ENCODE measurements at regions not wholly inside any gene's neighbourhood (a gene's known extent, or its start where the extent isn't known, plus 50 kb on each side); places are given as distances from the start of the nearest gene placed in this dataset.
"Not testable (repeated sequence)": the region's sequence is repeated elsewhere in the genome, so short reads cannot be mapped to it uniquely, and the experiment has no call there.

DNA sequence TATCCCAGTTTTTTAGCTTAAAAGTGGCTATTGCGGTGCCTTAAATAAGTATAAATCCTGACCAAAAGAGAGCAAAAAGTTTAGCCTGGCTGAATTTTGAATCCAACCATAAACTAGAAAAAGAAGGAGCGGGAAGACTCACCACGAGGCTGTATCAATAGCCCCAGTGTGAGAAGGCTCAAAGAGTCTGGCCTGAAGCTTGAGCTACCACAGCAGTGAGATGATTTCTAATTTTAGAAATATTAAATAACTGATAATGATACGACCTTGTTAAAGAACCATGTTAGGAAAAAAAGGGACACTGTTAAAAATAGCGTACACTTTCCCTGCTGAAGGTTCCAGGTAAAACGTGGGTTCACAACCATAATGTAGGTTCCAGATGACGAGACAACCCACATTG is 134.1 kb upstream of the ZNF462 start:
- no peak for DNase-seq

DNA sequence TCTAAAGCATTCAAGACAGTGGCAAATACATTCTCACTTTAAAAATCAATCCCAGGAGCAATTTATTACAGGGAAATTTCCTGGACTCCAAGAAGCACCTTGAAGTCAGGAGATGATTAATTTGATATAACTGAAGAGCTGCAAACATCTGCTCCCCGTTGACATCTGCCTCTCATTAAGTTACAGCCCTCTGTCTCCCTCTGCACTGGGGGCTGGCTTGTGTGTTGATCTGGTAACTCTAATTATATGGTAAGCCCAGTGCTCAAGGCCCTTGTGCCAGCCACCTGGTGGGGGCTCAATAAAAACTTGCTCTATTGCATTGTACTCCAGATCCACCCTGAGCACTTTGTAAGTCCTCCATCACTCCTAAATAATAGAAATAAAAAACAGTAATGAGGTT is 131.1 kb upstream of the ZNF462 start:
- DNase-seq = peak; percentile 34 to 100 (median 93)

DNA sequence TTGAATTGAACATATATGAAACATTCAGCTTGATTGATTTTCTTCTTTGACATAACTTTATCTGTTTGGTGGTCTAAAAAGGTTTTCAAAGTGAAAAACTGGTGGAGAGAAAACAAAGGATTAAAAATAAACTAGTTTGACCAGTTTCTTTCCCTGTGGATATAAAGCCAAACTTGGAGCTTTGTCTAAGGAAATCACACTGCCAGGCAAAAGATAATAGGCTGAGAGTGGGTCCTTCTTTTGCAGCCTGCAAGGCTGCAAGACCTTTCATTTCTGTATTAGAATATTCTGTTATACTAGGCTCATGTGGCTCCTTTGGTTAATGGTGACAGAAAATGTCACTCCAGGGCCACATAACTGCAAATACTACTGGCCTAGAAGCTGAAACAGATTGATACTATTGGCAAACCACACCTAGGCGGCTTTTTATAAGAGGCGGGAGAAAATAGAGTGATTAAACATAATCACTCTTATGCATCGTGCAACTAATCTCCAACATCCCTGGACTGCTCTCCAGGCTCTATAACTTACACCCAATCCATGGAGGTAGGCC is 129.1 kb upstream of the ZNF462 start:
- DNase-seq = no peak

GRCh38 chr9:106737516-106737915 is 125.5 kb upstream of the ZNF462 start:
- DNase-seq = no peak

DNA sequence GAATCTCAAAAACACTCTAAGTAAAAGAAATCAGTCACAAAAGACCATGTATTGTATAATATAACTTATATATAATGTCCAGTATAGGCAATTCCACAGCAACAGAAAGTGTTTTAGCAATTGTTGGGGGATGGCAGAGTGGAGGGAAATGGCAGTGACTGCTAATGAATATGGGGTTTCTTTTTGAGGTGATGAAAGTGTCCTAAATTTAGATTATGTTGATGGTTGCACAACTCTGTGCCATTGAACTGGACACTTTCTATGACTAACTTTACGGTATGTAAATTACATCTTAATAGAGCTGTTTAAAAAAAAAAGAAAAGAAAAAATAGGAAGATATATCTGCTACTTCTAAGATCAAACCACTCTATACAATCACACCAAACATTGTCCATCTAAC is 124.9 kb upstream of the ZNF462 start:
- no peak for DNase-seq

- DNase-seq = no peak
These were observed 117.5 kb upstream of the ZNF462 start for GRCh38 chr9:106745457-106745856.

DNA sequence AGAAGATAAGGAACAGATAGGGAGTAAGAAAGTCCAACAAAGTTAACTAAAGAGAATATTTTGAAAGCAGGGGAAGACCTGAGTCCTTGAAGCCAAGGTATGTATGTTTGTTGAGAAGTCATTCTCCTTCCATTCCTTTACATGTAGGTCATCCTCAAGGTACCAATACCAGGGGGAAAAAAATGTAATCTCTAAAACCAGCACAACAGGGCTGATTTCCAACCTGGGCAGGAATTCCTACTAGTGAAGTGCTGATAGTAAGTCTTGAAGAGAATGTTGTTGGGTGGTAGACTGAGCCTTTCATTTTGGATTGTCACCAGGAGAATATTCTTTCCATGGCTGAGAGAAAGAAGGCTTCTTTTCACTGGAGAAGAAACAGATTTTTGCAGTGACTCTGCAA is 117.1 kb upstream of the ZNF462 start:
- DNase-seq = no peak

- no peak for DNase-seq
These were observed 111.3 kb upstream of the ZNF462 start for GRCh38 chr9:106751681-106752080.

DNA sequence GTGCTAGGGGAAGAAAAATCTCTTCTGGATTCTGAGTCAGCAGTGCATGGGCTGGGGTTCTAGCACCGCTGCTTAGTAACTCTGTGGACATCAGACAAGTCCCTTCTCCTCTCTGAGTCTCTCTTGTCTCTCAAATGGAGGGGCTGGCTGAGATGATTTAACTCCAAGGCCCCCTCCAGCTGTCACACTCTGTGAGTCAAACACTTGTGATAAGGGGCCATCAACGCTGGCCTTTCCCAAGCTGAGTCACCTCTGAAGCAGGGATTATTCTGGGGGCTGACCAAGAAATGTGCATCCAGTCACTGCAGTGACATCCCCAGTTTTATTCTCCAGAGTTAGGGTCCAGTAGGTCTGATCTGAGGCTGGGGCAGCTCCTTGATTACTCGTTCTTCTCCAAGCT is 110.4 kb upstream of the ZNF462 start:
- DNase-seq = no peak

DNA sequence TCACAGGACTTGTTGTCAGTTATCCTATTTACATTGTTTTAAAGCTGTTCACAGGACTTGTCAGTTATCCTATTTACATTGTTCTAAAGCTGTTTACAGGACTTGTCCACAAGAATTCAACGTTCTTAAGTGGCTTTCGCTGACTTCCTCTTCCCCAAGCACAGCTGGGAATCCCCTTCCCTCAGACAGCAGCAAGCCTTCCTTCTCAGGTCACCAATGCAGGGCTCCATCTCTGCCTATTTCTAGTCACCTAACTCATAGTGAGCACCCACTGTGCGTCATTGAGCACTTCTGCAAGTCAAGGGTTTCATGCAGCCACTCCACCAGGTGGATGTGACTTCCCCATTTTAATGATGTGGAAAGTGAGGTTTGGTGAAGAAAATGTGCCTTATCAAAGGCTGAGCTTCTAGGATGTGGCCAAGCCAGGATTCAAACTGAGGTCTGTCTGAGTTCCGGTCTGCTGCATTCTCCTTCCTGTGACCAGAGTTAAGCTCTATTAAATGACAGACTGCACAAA is 109.8 kb upstream of the ZNF462 start:
- DNase-seq = no peak

DNA sequence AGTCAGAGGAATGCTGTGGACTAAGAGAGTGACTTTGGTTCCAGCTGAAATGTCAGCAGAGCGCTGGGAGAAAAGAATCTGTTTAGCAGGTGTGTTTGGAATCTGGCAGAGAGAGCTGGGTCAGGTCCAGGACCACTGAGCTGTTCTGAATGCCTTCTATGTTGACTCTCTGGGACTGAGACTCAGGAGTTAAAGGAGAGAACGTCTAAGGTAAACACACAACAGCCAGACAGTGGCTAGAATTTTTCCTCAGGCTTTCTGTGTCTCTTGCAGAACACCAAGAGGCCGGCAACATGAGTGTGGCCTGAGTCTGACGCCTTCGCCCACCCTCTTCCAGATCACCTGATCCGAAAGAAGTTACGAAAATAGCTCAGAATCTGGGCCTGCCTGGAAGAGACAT is 107.2 kb upstream of the ZNF462 start:
- no peak for DNase-seq

GRCh38 chr9:106757514-106757913 is 105.5 kb upstream of the ZNF462 start:
- no peak for DNase-seq

DNA sequence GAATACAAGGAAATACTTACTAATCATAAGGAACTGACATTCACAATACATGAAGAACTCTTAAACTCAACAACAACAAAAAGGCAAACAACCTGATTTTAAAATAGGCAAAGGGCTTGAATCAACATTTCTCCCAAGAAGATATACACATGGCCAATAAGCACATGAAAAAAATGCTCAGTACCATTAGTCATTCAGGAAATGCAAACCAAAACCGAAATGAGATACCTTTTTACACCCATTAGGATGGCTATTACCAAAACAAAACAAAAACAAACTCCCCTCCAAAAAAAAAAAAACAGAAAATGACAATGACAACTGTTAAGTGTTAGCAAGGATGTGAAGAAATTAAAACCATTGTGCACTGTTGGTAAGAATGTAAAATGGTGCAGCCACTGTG is 104.1 kb upstream of the ZNF462 start:
- no peak for DNase-seq

GRCh38 chr9:106761493-106761892 is 101.5 kb upstream of the ZNF462 start:
- peak in 1 of 3 experiments; percentile 52 for DNase-seq

DNA sequence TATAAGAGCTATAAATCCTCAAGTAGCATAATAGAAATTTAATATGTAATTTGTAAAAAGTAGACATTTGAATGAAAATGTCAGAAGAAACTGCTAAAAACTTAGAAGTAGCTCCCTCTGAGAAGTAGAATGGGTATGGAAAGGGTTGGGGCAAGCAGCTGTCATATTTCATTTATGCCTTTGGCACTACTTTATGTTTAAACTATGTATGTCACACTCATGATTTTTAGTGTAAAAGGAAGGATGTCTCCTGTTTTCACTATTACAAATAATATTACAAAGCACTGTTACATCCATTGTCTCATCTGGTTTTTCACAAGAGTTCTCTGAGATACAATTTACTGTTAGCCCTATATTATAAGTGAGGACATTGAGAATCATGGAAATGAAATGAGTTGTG is 96.3 kb upstream of the ZNF462 start:
- DNase-seq = no peak

- peak in 1 of 3 experiments; percentile 50 for DNase-seq
These were observed 93.6 kb upstream of the ZNF462 start for GRCh38 chr9:106769331-106769730.

GRCh38 chr9:106771608-106772007 is 91.4 kb upstream of the ZNF462 start:
- DNase-seq = no peak

GRCh38 chr9:106772523-106773290 is 90.3 kb upstream of the ZNF462 start:
- DNase-seq = no peak

GRCh38 chr9:106773750-106774149 is 89.2 kb upstream of the ZNF462 start:
- DNase-seq = no peak

GRCh38 chr9:106775960-106776359 is 87.0 kb upstream of the ZNF462 start:
- DNase-seq = no peak

GRCh38 chr9:106779796-106780195 is 83.2 kb upstream of the ZNF462 start:
- DNase-seq = no peak

GRCh38 chr9:106783121-106783520 is 79.8 kb upstream of the ZNF462 start:
- no peak for DNase-seq

DNA sequence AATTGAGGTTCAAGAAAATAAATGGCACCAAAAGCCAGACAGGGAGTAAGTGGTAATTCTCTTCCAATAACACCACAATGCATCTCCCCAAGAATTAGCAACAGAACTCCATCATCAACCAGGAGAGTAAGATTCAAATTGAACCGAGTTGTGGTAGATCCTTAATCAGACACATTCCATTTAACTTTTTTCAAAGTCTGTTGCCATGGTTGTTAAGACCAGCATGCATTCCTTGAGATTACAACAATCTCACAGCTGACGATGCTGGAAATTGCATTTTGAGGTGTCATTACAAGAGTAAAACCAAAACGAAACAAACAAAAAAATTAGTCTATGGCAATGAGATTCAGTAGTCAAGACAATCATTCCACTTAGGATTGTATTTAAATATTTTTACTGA is 78.9 kb upstream of the ZNF462 start:
- DNase-seq = no peak

- DNase-seq = no peak
These were observed 77.8 kb upstream of the ZNF462 start for GRCh38 chr9:106785200-106785599.

DNA sequence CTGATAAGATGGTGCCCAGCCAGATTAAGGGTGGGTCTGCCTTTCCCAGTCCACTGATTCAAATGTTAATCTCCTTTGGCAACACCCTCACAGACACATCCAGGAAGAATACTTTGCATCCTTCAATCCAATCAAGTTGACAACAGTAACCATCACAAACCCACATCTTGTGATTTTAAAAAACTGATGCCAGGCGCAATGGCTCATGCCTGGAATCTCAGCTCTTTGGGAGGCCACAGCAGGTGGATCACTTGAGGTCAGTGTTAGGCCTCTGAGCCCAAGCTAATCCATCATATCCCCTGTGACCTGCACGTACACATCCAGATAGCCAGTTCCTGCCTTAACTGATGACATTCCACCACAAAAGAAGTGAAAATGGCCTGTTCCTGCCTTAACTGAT is 74.9 kb upstream of the ZNF462 start:
- not testable (repeated sequence) for DNase-seq
